Astrocyte of the cerebellum (primary cell): ENCODE measurements at regions not wholly inside any gene's neighbourhood (a gene's known extent, or its start where the extent isn't known, plus 50 kb on each side); places are given as distances from the start of the nearest gene placed in this dataset.
"Not testable (repeated sequence)": the region's sequence is repeated elsewhere in the genome, so short reads cannot be mapped to it uniquely, and the experiment has no call there.

Experiments
- DNase-seq: peaks from one replicate; pipeline ENCODE4 v3.0.0-alpha.2; 2011; ENCODE audit warnings: low read depth
- H3K4me3 ChIP-seq: 2 replicates; pipeline ENCODE4 v1.5.1; 2011; ENCODE audit warnings: mild to moderate bottlenecking, low read depth, low read length, moderate library complexity
- CTCF ChIP-seq: IDR thresholded peaks from 2 replicates; pipeline ENCODE4 v1.5.1; 2012; ENCODE audit warnings: low read length, low read depth, moderate library complexity, mild to moderate bottlenecking; ENCODE audit errors: missing control alignments
- in situ Hi-C: cut with HindIII; loops from 2 replicates; pipeline ENCODE4 v1.10.0; 2017; ENCODE audit warnings: low sequenced_read_pairs

- in situ Hi-C loops = no loop called here
- TF ChIP-seq CTCF = no peak
- H3K4me3 ChIP-seq = no peak overlapping the region
- no peak for DNase-seq
Measured at GRCh38 chr6:50549026-50549425, 164.3 kb upstream of the TFAP2D start.

GRCh38 chr6:50549475-50549874, 163.9 kb upstream of the TFAP2D start:
- no peak overlapping the region for H3K4me3 ChIP-seq
- in situ Hi-C loops = no loop called here
- no peak for DNase-seq
- no peak for TF ChIP-seq CTCF

- no peak overlapping the region for H3K4me3 ChIP-seq
- DNase-seq = no peak
- no peak for TF ChIP-seq CTCF
- in situ Hi-C loops = no loop called here
Measured at GRCh38 chr6:50555982-50556381, 157.3 kb upstream of the TFAP2D start.

- H3K4me3 ChIP-seq = no peak overlapping the region
- in situ Hi-C loops = no loop called here
- DNase-seq = no peak
- no peak for TF ChIP-seq CTCF
Measured at GRCh38 chr6:50565004-50565403, 148.3 kb upstream of the TFAP2D start.

- DNase-seq, H3K4me3 ChIP-seq, in situ Hi-C loops: not testable (repeated sequence)
Measured at GRCh38 chr6:50571230-50571629, 142.1 kb upstream of the TFAP2D start.

- TF ChIP-seq CTCF = no peak
- DNase-seq = no peak
- in situ Hi-C loops = no loop called here
- no peak overlapping the region for H3K4me3 ChIP-seq
Measured at GRCh38 chr6:50585441-50586330, 127.6 kb upstream of the TFAP2D start.

- in situ Hi-C loops = no loop called here
- TF ChIP-seq CTCF = no peak
Measured at GRCh38 chr6:50586331-50586675, 127.0 kb upstream of the TFAP2D start.

More at GRCh38 chr6:50586331-50586675, 127.0 kb upstream of the TFAP2D start:
- no peak overlapping the region for H3K4me3 ChIP-seq
- no peak for DNase-seq
